ENCODE measurements at regions not wholly inside any gene's neighbourhood (a gene's known extent, or its start where the extent isn't known, plus 50 kb on each side); places are given as distances from the start of the nearest gene placed in this dataset.

- Mint-ChIP-seq H3K27ac (ENCODE audit: unreplicated experiment) (no peak overlapping the region), H3K9me3 (ENCODE audit: unreplicated experiment) (no peaks in the 10 kb centered on the region), H3K4me3 (ENCODE audit: unreplicated experiment) (no peak overlapping the region), H3K27me3 (ENCODE audit: unreplicated experiment) (peaks cover 26% of the 10 kb centered on the region), H3K36me3 (ENCODE audit: unreplicated experiment) (no peaks in the 10 kb centered on the region), H3K4me1 (ENCODE audit: unreplicated experiment) (no peaks in the 10 kb centered on the region)
- TF ChIP-seq, protein P1, sequence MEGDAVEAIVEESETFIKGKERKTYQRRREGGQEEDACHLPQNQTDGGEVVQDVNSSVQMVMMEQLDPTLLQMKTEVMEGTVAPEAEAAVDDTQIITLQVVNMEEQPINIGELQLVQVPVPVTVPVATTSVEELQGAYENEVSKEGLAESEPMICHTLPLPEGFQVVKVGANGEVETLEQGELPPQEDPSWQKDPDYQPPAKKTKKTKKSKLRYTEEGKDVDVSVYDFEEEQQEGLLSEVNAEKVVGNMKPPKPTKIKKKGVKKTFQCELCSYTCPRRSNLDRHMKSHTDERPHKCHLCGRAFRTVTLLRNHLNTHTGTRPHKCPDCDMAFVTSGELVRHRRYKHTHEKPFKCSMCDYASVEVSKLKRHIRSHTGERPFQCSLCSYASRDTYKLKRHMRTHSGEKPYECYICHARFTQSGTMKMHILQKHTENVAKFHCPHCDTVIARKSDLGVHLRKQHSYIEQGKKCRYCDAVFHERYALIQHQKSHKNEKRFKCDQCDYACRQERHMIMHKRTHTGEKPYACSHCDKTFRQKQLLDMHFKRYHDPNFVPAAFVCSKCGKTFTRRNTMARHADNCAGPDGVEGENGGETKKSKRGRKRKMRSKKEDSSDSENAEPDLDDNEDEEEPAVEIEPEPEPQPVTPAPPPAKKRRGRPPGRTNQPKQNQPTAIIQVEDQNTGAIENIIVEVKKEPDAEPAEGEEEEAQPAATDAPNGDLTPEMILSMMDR (IDR thresholded peaks at IDR 0.05): no peak
- DNase-seq (ENCODE audit: extremely low spot score, unreplicated experiment): no peak
Measured at GRCh38 chr3:10712121-10712520, 103.9 kb upstream of the SLC6A11 start.

DNA sequence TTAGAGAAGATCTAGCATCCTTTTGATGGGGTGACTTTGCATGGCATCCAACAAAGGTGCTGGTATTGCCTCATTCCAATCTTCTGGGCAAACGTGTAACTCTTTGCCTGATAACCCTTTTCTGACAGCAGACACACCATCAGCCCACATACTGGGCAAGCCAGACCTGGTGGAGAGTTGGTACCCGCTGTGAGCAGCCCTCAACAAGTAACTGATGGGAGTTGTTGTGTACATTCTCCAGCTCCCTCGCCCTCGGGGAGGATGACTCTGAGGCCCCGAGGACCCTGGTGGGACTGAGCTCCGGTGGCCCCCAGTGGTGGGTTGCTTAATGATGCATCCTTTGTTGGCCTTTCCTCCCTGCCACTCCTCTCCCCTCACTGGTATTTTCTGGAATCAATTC is 102.4 kb upstream of the SLC6A11 start:
- Mint-ChIP-seq H3K4me1 (ENCODE audit: unreplicated experiment) (no peaks in the 10 kb centered on the region), H3K27me3 (ENCODE audit: unreplicated experiment) (peaks cover 19% of the 10 kb centered on the region), H3K9me3 (ENCODE audit: unreplicated experiment) (no peaks in the 10 kb centered on the region), H3K36me3 (ENCODE audit: unreplicated experiment) (no peaks in the 10 kb centered on the region), H3K4me3 (ENCODE audit: unreplicated experiment) (no peak overlapping the region), H3K27ac (ENCODE audit: unreplicated experiment) (no peak overlapping the region)
- TF ChIP-seq, protein P1 (IDR thresholded peaks at IDR 0.05): no peak
- no peak for DNase-seq (ENCODE audit: extremely low spot score, unreplicated experiment)

DNA sequence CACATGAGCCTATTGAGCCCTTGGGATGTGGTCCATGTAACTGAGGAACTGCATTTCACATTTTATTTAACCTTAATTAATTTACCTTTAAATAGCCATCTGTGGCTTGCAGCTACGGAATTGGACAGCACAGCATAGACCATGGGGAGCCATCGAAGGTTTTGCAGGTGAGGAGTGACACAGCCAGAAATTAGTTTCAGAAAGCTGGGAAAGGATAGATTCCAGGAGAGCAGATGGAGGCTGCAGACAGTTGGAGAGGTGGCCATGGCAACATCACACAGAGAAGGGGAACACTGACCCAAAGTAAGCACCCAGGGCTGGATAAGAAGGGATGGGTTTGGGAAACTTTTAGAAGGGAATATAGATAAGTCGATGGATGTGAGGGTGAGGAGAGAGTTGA is 100.1 kb upstream of the SLC6A11 start:
- H3K4me3 Mint-ChIP-seq (ENCODE audit: unreplicated experiment): no peak overlapping the region
- TF ChIP-seq, protein P1 (IDR thresholded peaks at IDR 0.05): no peak
- H3K27ac Mint-ChIP-seq (ENCODE audit: unreplicated experiment): no peak overlapping the region
- H3K4me1 Mint-ChIP-seq (ENCODE audit: unreplicated experiment): no peaks in the 10 kb centered on the region
- no peak for DNase-seq (ENCODE audit: extremely low spot score, unreplicated experiment)
- H3K9me3 Mint-ChIP-seq (ENCODE audit: unreplicated experiment): no peaks in the 10 kb centered on the region
- H3K27me3 Mint-ChIP-seq (ENCODE audit: unreplicated experiment): peaks cover 3% of the 10 kb centered on the region
- H3K36me3 Mint-ChIP-seq (ENCODE audit: unreplicated experiment): no peaks in the 10 kb centered on the region

- TF ChIP-seq, protein P1 (IDR thresholded peaks at IDR 0.05): no peak
- no peaks in the 10 kb centered on the region for H3K9me3 Mint-ChIP-seq (ENCODE audit: unreplicated experiment)
- H3K4me3 Mint-ChIP-seq (ENCODE audit: unreplicated experiment): no peak overlapping the region
- H3K27me3 Mint-ChIP-seq (ENCODE audit: unreplicated experiment): peaks cover 2% of the 10 kb centered on the region
- no peak overlapping the region for H3K27ac Mint-ChIP-seq (ENCODE audit: unreplicated experiment)
- no peaks in the 10 kb centered on the region for H3K36me3 Mint-ChIP-seq (ENCODE audit: unreplicated experiment)
- DNase-seq (ENCODE audit: extremely low spot score, unreplicated experiment): no peak
- H3K4me1 Mint-ChIP-seq (ENCODE audit: unreplicated experiment): no peaks in the 10 kb centered on the region
Measured at GRCh38 chr3:10716964-10717363, 99.1 kb upstream of the SLC6A11 start.

GRCh38 chr3:10717756-10718155 is 98.3 kb upstream of the SLC6A11 start:
- Mint-ChIP-seq H3K27me3 (ENCODE audit: unreplicated experiment) (peaks cover 2% of the 10 kb centered on the region), H3K4me3 (ENCODE audit: unreplicated experiment) (no peak overlapping the region), H3K36me3 (ENCODE audit: unreplicated experiment) (no peaks in the 10 kb centered on the region), H3K4me1 (ENCODE audit: unreplicated experiment) (no peaks in the 10 kb centered on the region), H3K27ac (ENCODE audit: unreplicated experiment) (no peak overlapping the region), H3K9me3 (ENCODE audit: unreplicated experiment) (no peaks in the 10 kb centered on the region)
- DNase-seq (ENCODE audit: extremely low spot score, unreplicated experiment): no peak
- TF ChIP-seq, protein P1 (IDR thresholded peaks at IDR 0.05): no peak

All from osteocyte (in vitro differentiated cells).